ENCODE measurements at regions not wholly inside any gene's neighbourhood (a gene's known extent, or its start where the extent isn't known, plus 50 kb on each side); places are given as distances from the start of the nearest gene placed in this dataset.

DNA sequence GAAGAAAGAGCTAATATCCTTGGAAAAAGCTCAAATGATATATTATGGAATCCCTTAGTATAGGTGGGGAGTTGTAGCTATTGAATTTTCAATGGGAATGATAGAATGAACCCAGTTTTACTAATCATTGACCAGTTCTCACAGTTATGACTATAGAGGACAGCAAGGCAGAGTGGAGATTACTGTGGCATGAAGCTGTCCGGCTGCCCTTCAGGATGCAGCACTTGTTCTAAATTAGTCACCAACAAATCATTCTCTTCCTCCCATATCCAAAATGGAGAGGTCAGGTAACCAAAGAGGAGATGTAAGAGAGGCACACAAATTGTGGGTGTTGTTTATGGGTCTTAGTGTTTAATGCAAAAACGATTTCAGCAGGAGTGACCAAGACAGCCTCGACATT is 1490.0 kb upstream of the MIR17HG start:
- Histone ChIP-seq H4K5ac (ENCODE audit: low read depth, low read length) (no peak overlapping the region), H3K56ac (ENCODE audit: extremely low read depth, insufficient read depth, low read length) (no peak overlapping the region), H3K36me3 (ENCODE audit: control insufficient read depth, insufficient read depth, low read length) (no peaks in the 10 kb centered on the region), H3K4me3 (ENCODE audit: insufficient read depth, low read depth, low read length) (no peak overlapping the region), H3K4me1 (ENCODE audit: control insufficient read depth, insufficient read depth, low read length) (no peaks in the 10 kb centered on the region), H3K9ac (ENCODE audit: low read depth, low read length) (no peak overlapping the region), H2BK20ac (ENCODE audit: low read depth, low read length) (no peak overlapping the region), H3K4ac (ENCODE audit: low read depth, low read length) (no peak overlapping the region), H2BK5ac (ENCODE audit: low read depth, low read length, poor library complexity, severe bottlenecking) (no peak overlapping the region), H3K27ac (ENCODE audit: insufficient read depth, low read length) (no peak overlapping the region), H2BK15ac (ENCODE audit: low read depth, low read length) (no peak overlapping the region), H4K20me1 (ENCODE audit: insufficient read depth, low read length) (no peaks in the 10 kb centered on the region), H3K23ac (ENCODE audit: low read depth, low read length) (no peak overlapping the region), H4K8ac (ENCODE audit: low read depth in 2 of 2, low read length in 2 of 2) (no peak overlapping the region), H2AK5ac (ENCODE audit: low read depth, low read length) (no peak overlapping the region), H3K27me3 (ENCODE audit: control insufficient read depth, insufficient read depth, low read length) (no peaks in the 10 kb centered on the region), H2AFZ (replicated peaks; ENCODE audit: low read length, poor library complexity) (no peak overlapping the region), H4K91ac (ENCODE audit: insufficient read depth, low read depth, low read length) (no peak overlapping the region), H3K4me2 (ENCODE audit: low read depth, low read length) (no peak overlapping the region), H3K79me1 (ENCODE audit: low read depth in 1 of 2, low read length in 2 of 2) (no peaks in the 10 kb centered on the region), H3K18ac (ENCODE audit: low read depth, low read length) (no peak overlapping the region), H3K14ac (replicated peaks; ENCODE audit: low read depth, low read length) (no peak overlapping the region), H2AK9ac (replicated peaks; ENCODE audit: low read depth, low read length, poor library complexity) (no peak overlapping the region), H3K9me1 (ENCODE audit: insufficient read depth, low read length) (no peaks in the 10 kb centered on the region), H3K9me3 (ENCODE audit: control insufficient read depth, insufficient read depth, low read length) (peaks cover 1% of the 10 kb centered on the region; the same call in 1 of the 2 replicates), H2BK120ac (ENCODE audit: low read depth, low read length) (no peak overlapping the region)
- dilution Hi-C loops (cut with HindIII; ENCODE audit: low sequenced_read_pairs, unreplicated experiment) = no loop called here
- ChIA-PET POLR2A (ENCODE audit: unreplicated experiment) (no interaction called here), CTCF (interaction anchor here (0.7 kb wide), 1 partner anchor 27 kb away, joined by 3 read pairs; no protein-coding TSS in a partner anchor)
- no TSS peak for BruUV-seq (replicated peaks)
- DNase-seq (no peak), ATAC-seq (ENCODE audit: low read depth) (no peak)
- intact Hi-C loops (cut with micrococcal nuclease) = no loop called here
- no CpG with 5 or more reads among the region's 3 CpGs for WGBS, 2 experiments (ENCODE audit: extremely low coverage in 2 of 2, insufficient read length in 1 of 2)
- no peak for TF ChIP-seq MAZ (IDR thresholded peaks at IDR 0.05; ENCODE audit: borderline replicate concordance, low read depth, low read length)
- no peak for TF ChIP-seq SMC3 (IDR thresholded peaks at IDR 0.05; ENCODE audit: low read depth, low read length)
- TF ChIP-seq NFE2L2 (IDR thresholded peaks at IDR 0.05; ENCODE audit: low read depth, low read length) = no peak
- TF ChIP-seq POLR2A (IDR thresholded peaks at IDR 0.05; ENCODE audit: low read depth, low read length) = no peak
- TF ChIP-seq RCOR1 (IDR thresholded peaks at IDR 0.05; ENCODE audit: insufficient replicate concordance, low read length) = no peak
- TF ChIP-seq, protein P1, sequence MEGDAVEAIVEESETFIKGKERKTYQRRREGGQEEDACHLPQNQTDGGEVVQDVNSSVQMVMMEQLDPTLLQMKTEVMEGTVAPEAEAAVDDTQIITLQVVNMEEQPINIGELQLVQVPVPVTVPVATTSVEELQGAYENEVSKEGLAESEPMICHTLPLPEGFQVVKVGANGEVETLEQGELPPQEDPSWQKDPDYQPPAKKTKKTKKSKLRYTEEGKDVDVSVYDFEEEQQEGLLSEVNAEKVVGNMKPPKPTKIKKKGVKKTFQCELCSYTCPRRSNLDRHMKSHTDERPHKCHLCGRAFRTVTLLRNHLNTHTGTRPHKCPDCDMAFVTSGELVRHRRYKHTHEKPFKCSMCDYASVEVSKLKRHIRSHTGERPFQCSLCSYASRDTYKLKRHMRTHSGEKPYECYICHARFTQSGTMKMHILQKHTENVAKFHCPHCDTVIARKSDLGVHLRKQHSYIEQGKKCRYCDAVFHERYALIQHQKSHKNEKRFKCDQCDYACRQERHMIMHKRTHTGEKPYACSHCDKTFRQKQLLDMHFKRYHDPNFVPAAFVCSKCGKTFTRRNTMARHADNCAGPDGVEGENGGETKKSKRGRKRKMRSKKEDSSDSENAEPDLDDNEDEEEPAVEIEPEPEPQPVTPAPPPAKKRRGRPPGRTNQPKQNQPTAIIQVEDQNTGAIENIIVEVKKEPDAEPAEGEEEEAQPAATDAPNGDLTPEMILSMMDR (conservative IDR thresholded peaks at IDR 0.05; ENCODE audit: low read depth, low read length) = no peak
- no peak for TF ChIP-seq CHD1 (IDR thresholded peaks at IDR 0.05; ENCODE audit: low read depth, low read length)
- TF ChIP-seq MAFK (IDR thresholded peaks at IDR 0.05; ENCODE audit: low read depth, low read length) = no peak
- TF ChIP-seq FOS (IDR thresholded peaks at IDR 0.05; ENCODE audit: low read depth, low read length) = no peak
- TF ChIP-seq MXI1 (IDR thresholded peaks at IDR 0.05; ENCODE audit: borderline replicate concordance, low read depth, low read length) = no peak
- TF ChIP-seq RFX5 (IDR thresholded peaks at IDR 0.05; ENCODE audit: low read depth, low read length) = no peak
- TF ChIP-seq CEBPB (IDR thresholded peaks at IDR 0.05; ENCODE audit: low read depth, low read length) = no peak
- TF ChIP-seq, protein P2, sequence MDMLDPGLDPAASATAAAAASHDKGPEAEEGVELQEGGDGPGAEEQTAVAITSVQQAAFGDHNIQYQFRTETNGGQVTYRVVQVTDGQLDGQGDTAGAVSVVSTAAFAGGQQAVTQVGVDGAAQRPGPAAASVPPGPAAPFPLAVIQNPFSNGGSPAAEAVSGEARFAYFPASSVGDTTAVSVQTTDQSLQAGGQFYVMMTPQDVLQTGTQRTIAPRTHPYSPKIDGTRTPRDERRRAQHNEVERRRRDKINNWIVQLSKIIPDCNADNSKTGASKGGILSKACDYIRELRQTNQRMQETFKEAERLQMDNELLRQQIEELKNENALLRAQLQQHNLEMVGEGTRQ (IDR thresholded peaks at IDR 0.05; ENCODE audit: low read depth, low read length) = no peak
- TF ChIP-seq, protein P3, sequence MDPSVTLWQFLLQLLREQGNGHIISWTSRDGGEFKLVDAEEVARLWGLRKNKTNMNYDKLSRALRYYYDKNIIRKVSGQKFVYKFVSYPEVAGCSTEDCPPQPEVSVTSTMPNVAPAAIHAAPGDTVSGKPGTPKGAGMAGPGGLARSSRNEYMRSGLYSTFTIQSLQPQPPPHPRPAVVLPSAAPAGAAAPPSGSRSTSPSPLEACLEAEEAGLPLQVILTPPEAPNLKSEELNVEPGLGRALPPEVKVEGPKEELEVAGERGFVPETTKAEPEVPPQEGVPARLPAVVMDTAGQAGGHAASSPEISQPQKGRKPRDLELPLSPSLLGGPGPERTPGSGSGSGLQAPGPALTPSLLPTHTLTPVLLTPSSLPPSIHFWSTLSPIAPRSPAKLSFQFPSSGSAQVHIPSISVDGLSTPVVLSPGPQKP (IDR thresholded peaks at IDR 0.05; ENCODE audit: borderline replicate concordance, low read depth, low read length) = no peak
- TF ChIP-seq RAD21 (IDR thresholded peaks at IDR 0.05; ENCODE audit: low read length) = no peak
- no peak for TF ChIP-seq BHLHE40 (IDR thresholded peaks at IDR 0.05; ENCODE audit: low read depth, low read length)
- in situ Hi-C loops (cut with MboI; ENCODE audit: low sequenced_read_pairs) = no loop called here

Data from IMR-90 (cell line).